HAP-1 (cell line): ENCODE measurements at regions not wholly inside any gene's neighbourhood (a gene's known extent, or its start where the extent isn't known, plus 50 kb on each side); places are given as distances from the start of the nearest gene placed in this dataset.
A peak's percentile ranks its signal among the peaks of the same experiment; 100 is the strongest.

Source experiments
- DNase-seq, 2 experiments: peaks; one replicate each; pipeline ENCODE4 v3.0.0-alpha.2; 2016 to 2020; ENCODE audit warnings: low spot score in 2 of 2
- H3K27me3 ChIP-seq: fragments of 250-450 bp; sonication (Bioruptor Pico); 2 replicates; pipeline ENCODE4 v1.5.1; 2020; ENCODE audit warnings: low read depth, mild to moderate bottlenecking, moderate library complexity
- H3K36me3 ChIP-seq: fragments of 250-450 bp; sonication (Bioruptor Pico); replicated peaks from 2 replicates; pipeline ENCODE4 v1.5.1; 2020; ENCODE audit warnings: mild to moderate bottlenecking
- H3K4me1 ChIP-seq: fragments of 250-450 bp; sonication (Bioruptor Pico); 2 replicates; pipeline ENCODE4 v1.5.1; 2020; ENCODE audit warnings: mild to moderate bottlenecking
- H3K4me3 ChIP-seq: fragments of 250-450 bp; sonication (Bioruptor Pico); 2 replicates; pipeline ENCODE4 v1.5.1; 2020; ENCODE audit warnings: mild to moderate bottlenecking, moderate library complexity
- H3K9me3 ChIP-seq: fragments of 250-450 bp; sonication (Bioruptor Pico); 2 replicates; pipeline ENCODE4 v1.5.1; 2020; ENCODE audit warnings: mild to moderate bottlenecking, moderate library complexity
- in situ Hi-C: fragments of 300-500 bp; cut with MboI; formaldehyde crosslinking; loops from 3 replicates; pipeline ENCODE4 v1.14.3; 2020; ENCODE audit warnings: low sequenced_read_pairs, inconsistent platforms, mixed read lengths

DNA sequence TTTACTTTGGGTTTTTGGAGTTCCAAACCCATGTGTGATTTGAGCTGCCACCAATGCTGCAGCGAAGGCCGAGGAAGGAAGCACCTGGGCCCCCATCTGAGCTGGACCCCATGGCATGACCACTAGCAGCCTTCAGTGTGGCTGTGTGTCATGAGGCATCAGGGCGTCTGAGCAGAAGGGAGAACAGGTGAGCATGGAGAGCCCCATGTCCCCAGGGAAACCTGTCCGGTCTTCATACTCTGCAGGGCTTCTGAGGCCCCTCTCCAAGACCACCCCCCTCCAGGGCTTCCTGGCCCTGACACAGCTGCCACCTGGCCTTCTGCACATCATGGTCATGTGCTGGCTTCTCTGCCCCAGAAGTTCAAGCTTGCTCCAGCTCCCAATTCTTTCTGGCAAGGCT, 169.1 kb upstream of the CST7 start:
- H3K9me3 ChIP-seq, result no peaks in the 10 kb centered on the region
- in situ Hi-C loops, result loop anchor here (10.0 kb wide), 1 partner anchor 65 kb away; no protein-coding TSS in a partner anchor
- no peaks in the 10 kb centered on the region for H3K27me3 ChIP-seq
- H3K36me3 ChIP-seq, result no peaks in the 10 kb centered on the region
- no peaks in the 10 kb centered on the region for H3K4me1 ChIP-seq
- no peak for DNase-seq
- H3K4me3 ChIP-seq, result no peak overlapping the region

DNA sequence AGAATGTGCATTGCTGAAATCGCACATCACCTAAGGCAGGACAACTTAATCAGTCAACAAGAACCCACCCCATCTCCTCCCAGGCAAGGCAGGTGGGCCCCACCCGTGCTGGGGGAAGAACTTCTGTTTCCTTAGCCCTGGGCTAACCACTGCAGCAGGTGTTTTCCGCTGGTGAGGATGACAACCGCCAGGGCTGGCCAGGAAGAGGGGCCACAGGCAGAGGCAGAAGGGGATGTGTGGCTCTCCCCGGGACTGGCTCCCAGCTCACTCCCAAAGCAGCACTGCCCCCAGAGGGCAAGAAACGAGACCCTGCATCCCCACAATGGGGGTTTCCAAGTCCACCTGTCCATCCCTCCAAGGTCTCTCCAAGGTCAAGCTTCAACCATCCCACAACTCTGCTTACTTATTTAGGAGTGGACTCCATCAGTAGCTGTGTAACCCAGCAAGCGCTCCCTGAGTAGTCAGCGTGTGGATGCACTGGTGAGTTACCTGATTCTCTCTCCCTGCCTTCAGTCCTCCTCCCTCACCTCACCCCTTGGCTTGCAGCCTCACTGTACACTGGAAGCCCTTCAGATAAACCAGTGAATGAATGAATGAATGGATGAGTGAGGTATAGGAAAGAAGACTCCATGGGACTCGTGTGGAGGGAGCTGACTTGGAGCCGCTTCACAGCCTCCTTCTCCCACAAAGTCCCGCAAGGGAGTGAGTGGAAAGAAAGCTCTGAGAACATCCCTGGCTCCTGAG, 168.2 kb upstream of the CST7 start:
- H3K27me3 ChIP-seq, result no peaks in the 10 kb centered on the region
- in situ Hi-C loops, result loop anchor here (10.0 kb wide), 1 partner anchor 64 kb away; no protein-coding TSS in a partner anchor
- no peak for DNase-seq
- H3K4me3 ChIP-seq, result no peak overlapping the region
- no peaks in the 10 kb centered on the region for H3K4me1 ChIP-seq
- H3K36me3 ChIP-seq, result no peaks in the 10 kb centered on the region
- H3K9me3 ChIP-seq, result no peaks in the 10 kb centered on the region

DNA sequence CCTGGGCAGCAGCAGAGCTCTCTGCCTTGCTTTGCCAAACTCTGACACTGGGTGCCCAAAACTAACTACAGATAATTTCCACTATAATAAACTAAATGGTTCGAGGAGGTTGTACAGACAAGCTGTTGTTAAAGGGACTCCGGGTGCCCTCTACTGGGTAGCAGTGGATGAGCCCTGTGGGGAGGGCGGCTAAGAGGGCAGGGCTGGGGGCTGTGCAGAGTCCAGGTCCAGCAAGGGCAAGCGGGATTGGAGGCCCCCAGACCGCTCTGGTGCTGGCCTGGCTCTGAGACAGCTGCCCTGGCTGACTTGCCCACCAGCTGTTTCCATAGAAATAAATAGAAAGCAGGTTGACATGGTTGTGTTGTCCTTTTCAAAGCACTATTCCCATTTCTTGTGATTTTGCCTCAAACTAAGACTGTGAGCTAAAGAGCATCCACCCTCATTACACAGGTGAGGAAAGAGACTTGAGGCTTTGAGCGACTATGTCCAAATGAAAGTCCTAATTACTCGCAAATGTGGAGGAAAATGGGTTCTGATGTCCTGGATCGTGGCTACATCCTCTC, 167.6 kb upstream of the CST7 start:
- Histone ChIP-seq H3K36me3 (no peaks in the 10 kb centered on the region), H3K4me1 (no peaks in the 10 kb centered on the region), H3K9me3 (no peaks in the 10 kb centered on the region), H3K4me3 (no peak overlapping the region), H3K27me3 (no peaks in the 10 kb centered on the region)
- peak in 1 of 2 experiments; percentile 15 for DNase-seq
- in situ Hi-C loops, result loop anchor here (10.0 kb wide), 1 partner anchor 63 kb away; no protein-coding TSS in a partner anchor

DNA sequence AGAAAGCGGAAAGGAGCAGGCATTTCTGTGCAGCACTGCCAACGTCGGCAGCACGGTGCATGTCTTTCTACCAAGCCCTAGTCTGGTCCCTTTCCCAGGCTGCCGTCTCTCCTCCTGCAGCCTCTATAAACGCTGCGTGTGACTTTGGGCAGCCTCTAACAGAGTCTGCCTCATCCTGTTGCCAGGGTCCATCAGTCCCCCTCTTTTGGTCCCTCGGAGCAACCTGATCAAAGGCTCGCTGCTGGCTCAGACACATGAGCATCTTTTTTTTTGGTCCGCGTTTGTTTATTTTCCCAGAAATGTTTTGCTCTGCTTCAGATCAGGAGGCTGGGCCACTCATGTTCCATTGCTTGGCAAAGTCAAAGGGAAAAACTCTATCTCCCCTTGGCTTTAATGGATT, 166.8 kb upstream of the CST7 start:
- Histone ChIP-seq H3K9me3 (no peaks in the 10 kb centered on the region), H3K36me3 (no peaks in the 10 kb centered on the region), H3K4me1 (no peaks in the 10 kb centered on the region), H3K4me3 (no peak overlapping the region), H3K27me3 (no peaks in the 10 kb centered on the region)
- in situ Hi-C loops, result loop anchor here (10.0 kb wide), 1 partner anchor 62 kb away; no protein-coding TSS in a partner anchor
- no peak for DNase-seq

DNA sequence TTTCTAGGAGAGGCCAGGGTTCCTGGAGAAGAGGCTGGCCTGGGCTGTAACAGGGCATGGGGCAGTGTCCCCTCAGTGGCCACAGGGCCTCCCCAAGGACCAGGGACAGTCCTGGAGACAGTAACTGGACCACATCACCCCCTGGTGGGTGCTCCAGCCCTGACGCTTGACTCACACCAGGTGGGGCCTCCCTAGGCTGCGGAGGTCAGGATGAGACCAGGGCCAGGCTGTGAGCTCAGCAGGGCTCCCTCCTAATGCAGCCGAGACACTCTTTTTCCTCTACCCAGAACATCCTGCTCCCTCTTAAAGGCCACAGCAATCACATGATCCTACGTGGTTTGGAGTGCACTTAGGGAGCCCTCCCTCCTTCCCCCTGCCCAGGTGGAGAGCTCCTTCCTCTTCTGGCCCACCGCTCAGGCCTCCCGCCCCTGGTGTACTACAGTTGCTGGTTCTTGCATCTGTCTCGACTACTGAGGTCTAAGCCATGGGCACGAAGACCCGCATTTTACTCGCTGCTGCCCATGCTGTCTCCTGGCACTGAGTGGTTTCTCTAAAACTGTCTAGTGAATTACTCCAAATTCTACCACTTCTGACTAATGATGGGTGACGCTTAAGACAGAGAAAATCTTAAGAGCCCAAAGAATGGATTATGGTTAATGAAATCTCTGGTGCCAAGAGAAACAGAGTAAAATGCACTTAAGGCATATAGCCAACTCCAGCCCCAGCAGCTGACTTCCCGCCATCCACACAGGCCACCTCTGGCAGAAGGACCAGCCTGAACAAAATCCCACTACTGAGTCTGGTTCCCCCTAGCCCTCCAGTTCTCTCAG, 166.1 kb upstream of the CST7 start:
- Histone ChIP-seq H3K9me3 (no peaks in the 10 kb centered on the region), H3K4me1 (no peaks in the 10 kb centered on the region), H3K4me3 (no peak overlapping the region), H3K27me3 (no peaks in the 10 kb centered on the region), H3K36me3 (no peaks in the 10 kb centered on the region)
- in situ Hi-C loops, result loop anchor here (10.0 kb wide), 1 partner anchor 62 kb away; no protein-coding TSS in a partner anchor
- no peak for DNase-seq

DNA sequence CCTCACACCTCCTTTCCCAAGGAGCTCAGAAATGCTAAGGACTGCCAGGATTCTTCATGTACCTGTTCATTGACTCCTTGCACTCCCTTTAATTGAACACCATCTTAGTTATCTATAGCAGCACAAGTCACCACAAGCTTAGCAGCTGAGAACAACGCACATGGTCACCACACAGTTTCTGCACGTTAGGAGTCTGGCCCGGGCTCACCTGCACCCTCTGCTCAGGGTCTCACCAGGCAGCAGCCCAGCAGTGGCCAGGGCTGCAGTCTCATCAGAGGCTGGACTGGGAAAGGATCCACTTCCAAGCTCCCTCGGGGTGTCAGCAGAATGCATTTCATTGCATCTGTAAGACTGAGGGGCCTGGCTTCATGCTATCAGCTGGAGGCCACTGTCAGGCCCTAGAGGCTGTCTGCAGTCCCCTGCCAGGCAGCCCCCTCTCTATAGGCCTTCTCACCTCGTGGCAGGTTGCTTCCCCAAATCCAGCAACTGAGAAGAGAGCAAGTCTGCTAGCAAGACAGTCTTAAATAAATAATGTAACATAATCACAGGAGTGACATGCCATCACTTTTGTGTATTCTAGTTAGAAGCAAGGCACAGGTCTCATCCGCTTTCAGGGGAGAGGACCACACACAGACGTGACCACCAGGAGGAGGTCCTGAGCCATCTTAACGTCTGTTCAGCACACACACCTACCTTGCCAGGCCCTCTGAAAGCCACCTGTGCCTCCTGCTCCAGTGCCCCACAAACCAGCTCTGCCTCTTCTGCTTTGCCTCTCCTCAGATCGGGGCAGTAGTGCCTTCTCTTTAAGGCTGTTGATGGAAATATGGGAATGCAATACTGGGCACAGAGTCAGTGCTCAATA, 165.2 kb upstream of the CST7 start:
- in situ Hi-C loops, result loop anchor here (10.0 kb wide), 1 partner anchor 61 kb away; no protein-coding TSS in a partner anchor
- Histone ChIP-seq H3K4me1 (no peaks in the 10 kb centered on the region), H3K36me3 (no peaks in the 10 kb centered on the region), H3K9me3 (no peaks in the 10 kb centered on the region), H3K27me3 (no peaks in the 10 kb centered on the region), H3K4me3 (no peak overlapping the region)
- DNase-seq, result no peak

DNA sequence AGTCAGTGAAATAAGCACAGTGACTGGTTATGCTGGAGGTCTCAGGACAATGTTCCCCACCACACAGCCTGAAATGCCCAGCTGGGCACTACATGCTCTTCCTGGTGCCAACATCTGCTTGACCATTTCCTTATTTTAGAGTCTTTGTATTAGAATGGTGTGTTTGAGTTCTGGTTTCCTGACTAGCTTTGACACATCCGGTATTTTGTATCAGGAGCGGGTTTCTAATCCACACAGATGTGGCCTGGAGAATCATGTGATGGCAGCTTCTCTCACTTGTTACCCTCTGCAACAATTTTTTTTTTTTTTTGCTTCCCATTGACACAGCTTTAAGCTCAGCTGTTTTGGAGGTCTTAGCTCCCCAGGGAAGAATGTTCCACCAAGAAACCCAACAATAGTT, 164.5 kb upstream of the CST7 start:
- no peak for DNase-seq
- Histone ChIP-seq H3K27me3 (no peaks in the 10 kb centered on the region), H3K4me1 (no peaks in the 10 kb centered on the region), H3K36me3 (no peaks in the 10 kb centered on the region), H3K9me3 (no peaks in the 10 kb centered on the region), H3K4me3 (no peak overlapping the region)
- in situ Hi-C loops, result loop anchor here (10.0 kb wide), 1 partner anchor 60 kb away; no protein-coding TSS in a partner anchor

DNA sequence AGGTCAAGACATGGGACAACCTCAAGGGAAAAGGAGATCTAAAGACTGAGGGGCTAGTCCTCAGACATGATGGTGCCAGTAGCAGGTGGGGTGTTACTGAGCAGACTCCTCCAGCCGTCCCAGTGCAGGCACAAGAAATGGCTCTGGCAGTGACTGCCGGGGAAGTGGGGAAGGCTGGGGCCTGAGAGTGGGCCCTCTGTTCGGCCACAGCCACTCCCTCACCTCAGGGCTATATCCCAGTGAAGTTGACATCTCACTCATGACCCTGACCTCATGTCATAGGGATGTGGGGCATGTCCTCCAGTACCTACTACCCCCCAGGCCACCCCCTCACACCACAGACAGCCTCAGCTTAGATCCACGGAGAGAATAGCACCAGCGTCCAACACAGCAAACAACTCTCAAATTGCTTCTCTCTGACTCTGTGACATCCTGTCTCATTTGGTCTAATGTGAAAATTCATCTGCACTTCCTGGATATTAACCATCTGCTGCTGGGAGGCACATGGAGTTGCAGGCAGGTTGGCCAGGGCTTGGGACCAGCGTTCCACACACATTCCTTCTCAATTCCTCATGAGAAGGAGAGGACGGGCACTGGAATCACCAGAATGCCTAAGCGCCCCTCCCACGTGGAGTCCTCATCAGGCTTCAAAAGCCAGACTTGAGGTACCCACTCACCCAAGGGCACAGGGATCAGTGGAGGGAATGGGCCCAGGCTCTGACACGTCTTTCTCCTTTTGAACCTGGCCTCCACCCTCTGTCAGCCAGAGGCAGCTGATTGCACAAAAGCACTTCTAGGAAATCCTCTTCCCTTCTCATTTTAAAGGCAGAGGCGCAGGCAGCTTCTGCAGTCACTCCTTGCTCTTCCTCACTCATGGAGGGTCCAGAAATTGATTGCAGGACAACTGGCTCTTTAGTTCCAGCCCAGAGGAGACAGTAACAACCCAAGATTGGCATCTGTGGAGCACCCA, 163.6 kb upstream of the CST7 start:
- in situ Hi-C loops, result loop anchor here (10.0 kb wide), 1 partner anchor 59 kb away; no protein-coding TSS in a partner anchor
- H3K4me3 ChIP-seq, result no peak overlapping the region
- no peak for DNase-seq
- H3K27me3 ChIP-seq, result no peaks in the 10 kb centered on the region
- H3K4me1 ChIP-seq, result no peaks in the 10 kb centered on the region
- no peaks in the 10 kb centered on the region for H3K36me3 ChIP-seq
- no peaks in the 10 kb centered on the region for H3K9me3 ChIP-seq

DNA sequence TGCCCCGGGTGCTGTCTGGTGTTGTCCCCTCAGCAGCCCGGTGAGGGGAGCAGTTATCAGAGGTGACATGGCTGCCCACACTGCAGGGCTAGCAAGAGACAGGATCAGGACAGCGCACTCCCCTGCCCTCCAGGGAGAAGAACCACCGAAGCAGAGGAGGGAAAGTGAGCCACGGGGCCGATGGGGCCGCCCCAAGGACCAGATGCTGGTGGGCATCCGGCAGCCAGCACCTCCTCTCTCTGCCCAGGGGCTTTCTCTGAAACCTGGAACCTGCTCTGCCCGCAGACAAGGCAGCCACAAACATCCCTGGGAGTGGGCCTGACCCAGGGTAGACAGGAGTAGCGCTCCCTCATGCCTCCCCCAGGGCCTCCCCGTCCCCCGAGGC, 163.0 kb upstream of the CST7 start:
- Histone ChIP-seq H3K27me3 (no peaks in the 10 kb centered on the region), H3K4me1 (no peaks in the 10 kb centered on the region), H3K9me3 (no peaks in the 10 kb centered on the region), H3K36me3 (no peaks in the 10 kb centered on the region), H3K4me3 (no peak overlapping the region)
- no peak for DNase-seq
- in situ Hi-C loops, result loop anchor here (10.0 kb wide), 1 partner anchor 59 kb away; no protein-coding TSS in a partner anchor

DNA sequence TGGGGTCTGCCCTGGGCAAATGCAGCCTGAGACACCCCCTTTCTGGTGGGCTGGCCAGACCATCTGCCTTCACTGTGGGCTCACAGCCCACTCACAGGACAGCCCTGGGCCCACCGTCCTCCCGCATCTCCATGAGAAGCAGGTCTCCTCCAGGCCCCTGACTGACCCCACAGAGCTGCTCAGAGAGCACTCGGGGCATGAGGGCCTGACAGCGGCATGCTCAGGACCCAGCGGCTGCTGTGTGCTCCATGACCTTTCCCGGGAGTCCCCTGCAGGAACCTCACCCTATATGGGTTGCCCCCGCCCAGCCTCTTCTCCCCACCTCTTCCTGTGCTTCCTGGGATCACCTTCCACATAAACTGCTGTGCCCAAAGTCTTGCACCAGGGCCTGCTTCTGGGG, 162.4 kb upstream of the CST7 start:
- Histone ChIP-seq H3K9me3 (no peaks in the 10 kb centered on the region), H3K4me3 (no peak overlapping the region), H3K36me3 (no peaks in the 10 kb centered on the region), H3K4me1 (no peaks in the 10 kb centered on the region), H3K27me3 (no peaks in the 10 kb centered on the region)
- no peak for DNase-seq
- in situ Hi-C loops, result loop anchor here (10.0 kb wide), 1 partner anchor 58 kb away; no protein-coding TSS in a partner anchor

DNA sequence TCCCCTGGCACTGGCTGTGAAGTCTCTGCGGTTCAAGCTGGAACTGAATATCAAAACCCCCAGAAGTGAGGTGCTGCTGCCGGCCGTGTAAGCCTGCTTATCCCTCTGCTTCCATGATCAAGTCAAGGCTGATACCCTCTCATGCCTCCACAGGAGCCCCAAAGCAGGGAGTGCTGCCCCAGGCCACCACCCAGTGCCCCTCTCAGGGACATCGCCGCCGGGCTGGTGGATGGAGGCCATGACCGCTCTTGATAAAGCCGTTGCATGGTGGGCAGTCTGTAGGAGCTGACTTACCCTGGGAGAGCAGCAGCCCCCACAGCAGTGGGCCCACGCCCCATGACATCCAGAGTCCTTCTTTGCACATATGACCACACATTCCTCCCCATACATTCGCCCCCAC, 162.0 kb upstream of the CST7 start:
- Histone ChIP-seq H3K9me3 (no peaks in the 10 kb centered on the region), H3K4me1 (no peaks in the 10 kb centered on the region), H3K27me3 (no peaks in the 10 kb centered on the region), H3K36me3 (no peaks in the 10 kb centered on the region), H3K4me3 (no peak overlapping the region)
- DNase-seq, result no peak
- in situ Hi-C loops, result loop anchor here (10.0 kb wide), 1 partner anchor 58 kb away; no protein-coding TSS in a partner anchor

DNA sequence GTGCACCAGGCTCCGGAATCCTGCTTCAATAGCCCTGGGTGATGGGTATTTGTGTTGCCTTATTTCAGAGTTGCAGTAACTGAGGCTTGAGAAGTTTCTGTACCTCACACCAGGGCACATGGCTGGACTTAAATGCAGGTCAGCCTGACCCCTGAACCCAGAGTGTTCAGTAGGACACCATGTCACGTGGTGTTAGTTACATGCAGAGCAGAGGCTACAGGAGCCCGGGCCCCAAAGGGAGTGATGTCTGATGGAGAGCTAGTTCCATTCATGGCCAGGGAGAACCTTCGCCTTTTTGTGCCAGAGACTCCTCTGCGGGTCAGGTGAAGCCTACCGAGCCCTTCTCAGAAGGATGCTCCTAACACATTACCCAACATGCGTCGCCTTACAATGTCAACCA, 161.4 kb upstream of the CST7 start:
- no peak overlapping the region for H3K4me3 ChIP-seq
- no peaks in the 10 kb centered on the region for H3K36me3 ChIP-seq
- in situ Hi-C loops, result loop anchor here (10.0 kb wide), 1 partner anchor 57 kb away; no protein-coding TSS in a partner anchor
- no peaks in the 10 kb centered on the region for H3K4me1 ChIP-seq
- H3K9me3 ChIP-seq, result no peaks in the 10 kb centered on the region
- DNase-seq, result no peak
- H3K27me3 ChIP-seq, result no peaks in the 10 kb centered on the region
